Breast epithelium (tissue), 4 donors: ENCODE measurements at regions not wholly inside any gene's neighbourhood (a gene's known extent, or its start where the extent isn't known, plus 50 kb on each side); places are given as distances from the start of the nearest gene placed in this dataset.

Source experiments
- DNase-seq, 2 donors: peaks; one replicate each; pipeline ENCODE4 v3.0.0-alpha.2; 2019; ENCODE audit warnings: low spot score in 2 of 2
- H3K27ac ChIP-seq, 2 donors: fragments of 200-600 bp; sonication (generic) in 1 of 2; one replicate each; pipeline ENCODE4 v1.5.1; 2016 to 2019; ENCODE audit warnings: mild to moderate bottlenecking in 1 of 2
- H3K27me3 ChIP-seq, 2 donors: fragments of 200-600 bp; sonication (generic) in 1 of 2; one replicate each; pipeline versions ENCODE4 v1.5.1 to v1.6.0; 2017 to 2019; ENCODE audit warnings: control low read depth in 1 of 2, mild to moderate bottlenecking in 1 of 2
- H3K36me3 ChIP-seq: fragments of 200-600 bp; one replicate; pipeline ENCODE4 v1.5.1; 2019
- H3K4me1 ChIP-seq, 2 donors: fragments of 200-600 bp; sonication (generic); one replicate each; pipeline ENCODE4 v1.5.1; 2016 to 2019; ENCODE audit warnings: control low read depth in 1 of 2
- H3K4me3 ChIP-seq, 3 donors: fragments of 200-600 bp; sonication (generic); 1 replicate in 2 of 3; 2 replicates in 1 of 3; pipeline ENCODE4 v1.5.1; 2016 to 2019; ENCODE audit warnings: mild to moderate bottlenecking in 3 of 3, moderate library complexity in 2 of 3
- H3K9me3 ChIP-seq, 2 donors: fragments of 200-600 bp; sonication (generic) in 1 of 2; one replicate each; pipeline ENCODE4 v1.5.1; 2016 to 2019; ENCODE audit warnings: control low read depth in 1 of 2
- CTCF ChIP-seq, 3 donors: fragments of 450-650 bp; IDR thresholded peaks; one replicate each; pipeline ENCODE4 v1.5.1; 2016 to 2017; ENCODE audit warnings: antibody characterized with exemption in 3 of 3, mild to moderate bottlenecking in 3 of 3, moderate library complexity in 3 of 3
- POLR2A ChIP-seq: fragments of 450-650 bp; IDR thresholded peaks from one replicate; pipeline ENCODE4 v1.6.1; 2016; ENCODE audit warnings: antibody characterized with exemption, mild to moderate bottlenecking, moderate library complexity
- POLR2AphosphoS5 ChIP-seq, 3 donors: sonication (generic); formaldehyde crosslinking; IDR thresholded peaks; one replicate each; pipeline ENCODE4 v1.6.1; 2017; ENCODE audit warnings: antibody characterized with exemption in 3 of 3
- intact Hi-C: fragments of 100-400 bp; cut with DNase I; formaldehyde crosslinking; loops from one replicate; pipeline ENCODE4 v1.15.1; 2023; ENCODE audit warnings: low total_unique reads

GRCh38 chr12:85390266-85390665 lies 110.2 kb downstream of the ALX1 start:
- intact Hi-C loops = no loop called here
- no peaks in the 10 kb centered on the region for H3K36me3 ChIP-seq
- no peaks in the 10 kb centered on the region for H3K27me3 ChIP-seq
- H3K9me3 ChIP-seq = no peaks in the 10 kb centered on the region
- DNase-seq = no peak
- no peak for TF ChIP-seq POLR2AphosphoS5 (IDR thresholded peaks at IDR 0.05)
- TF ChIP-seq POLR2A = no peak
- no peak for TF ChIP-seq CTCF (IDR thresholded peaks at IDR 0.05)
- no peak overlapping the region for H3K4me3 ChIP-seq
- H3K27ac ChIP-seq = no peak overlapping the region
- no peaks in the 10 kb centered on the region for H3K4me1 ChIP-seq

GRCh38 chr12:85392508-85392907 lies 112.5 kb downstream of the ALX1 start:
- H3K27ac ChIP-seq = no peak overlapping the region

GRCh38 chr12:85393606-85394005 lies 113.6 kb downstream of the ALX1 start:
- Histone ChIP-seq H3K36me3 (no peaks in the 10 kb centered on the region), H3K27me3 (no peaks in the 10 kb centered on the region), H3K27ac (no peak overlapping the region), H3K9me3 (no peaks in the 10 kb centered on the region), H3K4me1 (no peaks in the 10 kb centered on the region), H3K4me3 (no peak overlapping the region)
- DNase-seq = no peak
- intact Hi-C loops = no loop called here
- TF ChIP-seq POLR2A (no peak), CTCF (IDR thresholded peaks at IDR 0.05) (no peak), POLR2AphosphoS5 (IDR thresholded peaks at IDR 0.05) (no peak)

More at GRCh38 chr12:85392508-85392907, 112.5 kb downstream of the ALX1 start:
- no peaks in the 10 kb centered on the region for H3K9me3 ChIP-seq
- DNase-seq = no peak
- H3K27me3 ChIP-seq = no peaks in the 10 kb centered on the region
- H3K36me3 ChIP-seq = no peaks in the 10 kb centered on the region
- intact Hi-C loops = no loop called here
- no peaks in the 10 kb centered on the region for H3K4me1 ChIP-seq
- no peak for TF ChIP-seq POLR2A
- no peak for TF ChIP-seq POLR2AphosphoS5 (IDR thresholded peaks at IDR 0.05)
- H3K4me3 ChIP-seq = no peak overlapping the region

GRCh38 chr12:85394065-85394464 lies 114.0 kb downstream of the ALX1 start:
- Histone ChIP-seq H3K36me3 (no peaks in the 10 kb centered on the region), H3K9me3 (no peaks in the 10 kb centered on the region), H3K4me3 (no peak overlapping the region), H3K4me1 (no peaks in the 10 kb centered on the region), H3K27ac (no peak overlapping the region), H3K27me3 (no peaks in the 10 kb centered on the region)
- DNase-seq = no peak
- intact Hi-C loops = no loop called here
- TF ChIP-seq POLR2A = no peak

GRCh38 chr12:85394809-85395208 lies 114.8 kb downstream of the ALX1 start:
- Histone ChIP-seq H3K4me3 (no peak overlapping the region), H3K9me3 (no peaks in the 10 kb centered on the region), H3K36me3 (no peaks in the 10 kb centered on the region), H3K4me1 (no peaks in the 10 kb centered on the region), H3K27me3 (no peaks in the 10 kb centered on the region), H3K27ac (no peak overlapping the region)
- no peak for DNase-seq
- intact Hi-C loops = no loop called here
- TF ChIP-seq POLR2AphosphoS5 (IDR thresholded peaks at IDR 0.05) = no peak
- no peak for TF ChIP-seq POLR2A
- TF ChIP-seq CTCF (IDR thresholded peaks at IDR 0.05) = no peak

GRCh38 chr12:85405262-85405661 lies 125.2 kb downstream of the ALX1 start:
- Histone ChIP-seq H3K4me3 (no peak overlapping the region), H3K36me3 (no peaks in the 10 kb centered on the region), H3K27ac (no peak overlapping the region), H3K4me1 (no peaks in the 10 kb centered on the region), H3K9me3 (no peaks in the 10 kb centered on the region), H3K27me3 (no peaks in the 10 kb centered on the region)
- no peak for DNase-seq
- intact Hi-C loops = no loop called here
- TF ChIP-seq POLR2A (no peak), CTCF (IDR thresholded peaks at IDR 0.05) (no peak), POLR2AphosphoS5 (IDR thresholded peaks at IDR 0.05) (no peak)
